ENCODE measurements at regions not wholly inside any gene's neighbourhood (a gene's known extent, or its start where the extent isn't known, plus 50 kb on each side); places are given as distances from the start of the nearest gene placed in this dataset.

- no peak for TF ChIP-seq GATA2 (IDR thresholded peaks at IDR 0.05; ENCODE audit: insufficient read depth, insufficient read length, low read depth, low read length)
- TF ChIP-seq CTCF (IDR thresholded peaks at IDR 0.05; ENCODE audit: extremely low read depth in 1 of 2, insufficient read depth in 1 of 2, low read depth in 1 of 2, low read length in 2 of 2) = no peak
- no peak for TF ChIP-seq POLR2A (IDR thresholded peaks at IDR 0.05; ENCODE audit: low read depth, low read length)
- TF ChIP-seq MYC (IDR thresholded peaks at IDR 0.05; ENCODE audit: low read depth, low read length) = no peak
- TF ChIP-seq FOS (IDR thresholded peaks at IDR 0.05; ENCODE audit: borderline replicate concordance, insufficient read depth, low read length) = no peak
These were observed 257.6 kb upstream of the CPHXL start for GRCh38 chr16:75983741-75984381.

Measured in endothelial cell of umbilical vein (primary cell).